Stimulated activated CD8-positive, alpha-beta memory T cell treated with anti-CD3 and anti-CD28 coated beads, Interleukin-15, amount 100 ng/mL, for 24 hours (primary cell): ENCODE measurements at regions not wholly inside any gene's neighbourhood (a gene's known extent, or its start where the extent isn't known, plus 50 kb on each side); places are given as distances from the start of the nearest gene placed in this dataset.

Source experiments
- DNase-seq: peaks from one replicate; pipeline ENCODE4 v3.0.0-alpha.2; 2020; ENCODE audit warnings: low read depth

DNA sequence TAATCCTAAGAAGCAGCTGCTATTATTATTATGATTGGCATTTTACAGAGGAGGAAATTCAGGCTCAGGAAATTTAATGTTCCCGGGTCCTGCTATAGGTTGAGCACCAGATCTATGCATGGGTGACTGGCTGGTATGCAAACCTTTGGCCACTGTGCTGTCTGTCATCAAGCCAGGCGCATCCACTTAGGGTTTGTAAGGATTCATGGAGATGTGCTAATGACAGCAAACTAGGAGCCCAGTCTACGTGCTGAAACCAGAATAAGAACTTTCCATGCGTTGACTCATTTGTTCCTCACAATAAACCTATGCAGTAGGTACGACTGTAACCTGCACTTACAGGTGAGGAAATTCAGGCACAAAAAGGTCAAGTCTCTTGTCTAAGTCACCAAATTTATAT lies 64.5 kb upstream of the ZMIZ1 start:
- DNase-seq = no peak

DNA sequence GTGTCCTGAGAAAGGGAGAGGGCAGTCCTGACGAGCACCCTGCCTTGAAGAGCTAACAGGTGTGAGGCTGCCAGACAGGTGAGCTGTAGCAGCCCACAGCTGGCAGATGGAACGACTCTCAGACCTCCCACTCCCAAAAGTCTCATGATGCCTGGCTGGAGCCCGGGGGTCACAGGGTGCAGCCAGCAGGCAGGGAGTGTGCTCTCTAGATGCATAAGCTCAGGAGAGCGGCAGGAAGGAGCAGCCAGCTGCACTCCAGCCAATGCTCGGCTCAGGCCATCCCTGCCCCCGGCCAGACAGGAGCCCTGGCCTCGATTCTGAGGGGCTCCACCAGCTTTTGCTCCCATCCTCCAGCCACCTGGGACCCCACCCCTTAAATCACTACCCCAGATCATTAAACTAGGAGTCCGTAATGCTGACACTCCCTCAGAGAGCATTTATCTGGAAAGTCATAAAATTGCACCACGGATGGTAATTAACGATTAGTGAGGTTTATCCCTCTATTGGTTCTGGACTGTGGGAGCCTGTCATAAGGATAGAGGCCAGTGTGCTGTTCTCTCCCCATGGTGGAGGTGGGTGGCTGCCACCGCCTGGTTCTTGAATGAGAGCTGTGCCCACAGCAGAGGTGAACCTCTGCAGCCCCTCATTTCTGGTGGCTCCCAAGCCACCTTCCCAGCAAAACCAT lies 63.5 kb upstream of the ZMIZ1 start:
- DNase-seq = no peak

DNA sequence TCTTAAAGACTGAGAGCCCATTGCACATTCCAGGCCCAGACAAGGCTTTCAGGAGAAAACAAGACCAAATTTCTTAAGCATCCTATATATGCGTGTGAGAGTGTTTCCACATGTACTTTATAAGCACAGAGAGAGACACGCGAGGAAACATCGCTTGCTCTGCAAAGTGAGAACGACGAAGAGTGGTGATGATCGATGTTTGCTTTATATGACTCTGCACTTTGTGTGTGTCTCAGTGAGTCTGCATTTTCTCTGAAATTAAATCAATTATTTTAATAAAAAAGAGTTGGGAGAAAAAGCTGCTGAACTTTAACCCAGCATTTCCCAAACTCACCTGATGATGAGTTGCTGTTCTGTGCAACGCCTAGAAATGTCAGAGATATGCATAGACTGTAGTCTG lies 61.7 kb upstream of the ZMIZ1 start:
- no peak for DNase-seq

DNA sequence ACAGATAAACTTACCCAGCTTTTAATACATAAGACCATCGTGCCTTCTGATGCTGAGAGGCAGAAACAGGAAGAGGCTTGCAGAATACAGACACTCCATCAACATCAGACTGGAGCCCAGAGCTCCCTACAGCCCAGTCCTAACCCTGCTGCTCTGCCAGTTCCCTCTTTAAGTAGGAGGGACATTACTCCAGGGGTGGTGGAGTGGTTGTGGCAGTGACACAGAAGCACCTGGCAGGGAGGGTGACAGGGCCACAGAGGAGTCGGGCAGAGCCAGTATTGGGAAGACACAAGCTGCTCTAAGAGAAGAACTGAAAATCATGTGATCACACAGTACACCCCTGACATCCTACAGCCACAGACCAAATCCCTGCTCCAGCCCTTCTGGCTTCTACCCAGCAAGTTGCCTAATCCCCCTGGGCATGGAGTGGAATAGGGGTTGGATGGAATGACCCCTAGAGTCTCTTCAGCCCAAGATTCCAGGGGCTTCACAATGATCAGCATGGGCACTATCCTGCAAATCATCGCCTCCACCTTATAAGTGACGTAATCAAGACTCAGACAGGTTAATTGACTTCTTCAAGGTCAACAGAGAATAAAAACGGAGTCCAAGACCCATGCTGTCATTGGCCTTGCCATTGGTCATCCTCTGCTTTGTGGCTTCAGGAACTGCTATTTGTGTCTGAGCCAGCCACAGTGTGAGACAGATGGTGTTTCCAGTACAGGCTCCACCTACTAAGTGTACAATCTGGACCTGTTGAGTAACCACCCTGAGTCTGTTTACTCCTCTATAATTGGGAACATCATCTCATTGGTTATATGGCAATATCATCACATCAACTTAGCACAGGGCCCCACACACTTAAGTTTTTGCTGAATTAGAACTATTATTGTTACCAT lies 61.1 kb upstream of the ZMIZ1 start:
- no peak for DNase-seq

DNA sequence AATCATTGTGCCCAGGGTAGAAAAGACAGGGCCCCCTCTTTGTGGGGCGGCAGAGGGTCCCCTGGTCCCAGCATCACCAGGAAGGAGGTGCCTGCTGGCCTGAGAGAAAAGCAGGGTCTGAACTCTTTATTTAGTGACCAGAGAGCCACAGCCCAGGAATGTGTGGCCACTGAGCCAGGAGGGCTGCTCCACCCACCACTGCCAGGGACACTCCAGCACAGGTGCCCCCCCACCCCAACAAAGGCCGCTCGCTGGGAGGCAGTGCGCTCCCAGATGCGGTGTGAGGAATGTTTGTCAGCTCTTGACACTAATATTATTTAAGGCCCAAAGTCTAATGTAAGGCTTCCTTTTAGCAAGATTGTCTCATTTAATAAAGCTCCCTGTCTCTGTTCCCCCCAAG lies 59.6 kb upstream of the ZMIZ1 start:
- no peak for DNase-seq

DNA sequence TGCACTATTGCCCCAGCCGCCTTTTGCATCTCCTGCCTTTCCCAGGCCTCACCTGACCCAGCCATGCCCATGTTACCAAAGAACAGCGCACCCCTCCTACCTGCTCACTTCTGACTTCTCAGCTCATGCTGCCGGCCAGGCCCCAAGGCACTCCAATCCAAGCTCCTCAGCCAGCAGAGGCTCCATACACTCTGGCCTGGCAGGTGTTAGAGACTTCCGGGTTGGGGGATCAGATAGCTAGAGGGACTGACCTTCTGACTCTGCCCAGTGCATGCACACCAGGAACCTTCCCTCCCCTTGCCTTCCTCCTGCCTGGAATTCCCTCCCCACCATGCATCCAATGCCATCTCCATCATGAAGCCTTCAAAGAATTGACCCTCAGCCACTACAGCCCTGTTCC lies 56.2 kb upstream of the ZMIZ1 start:
- DNase-seq = no peak

DNA sequence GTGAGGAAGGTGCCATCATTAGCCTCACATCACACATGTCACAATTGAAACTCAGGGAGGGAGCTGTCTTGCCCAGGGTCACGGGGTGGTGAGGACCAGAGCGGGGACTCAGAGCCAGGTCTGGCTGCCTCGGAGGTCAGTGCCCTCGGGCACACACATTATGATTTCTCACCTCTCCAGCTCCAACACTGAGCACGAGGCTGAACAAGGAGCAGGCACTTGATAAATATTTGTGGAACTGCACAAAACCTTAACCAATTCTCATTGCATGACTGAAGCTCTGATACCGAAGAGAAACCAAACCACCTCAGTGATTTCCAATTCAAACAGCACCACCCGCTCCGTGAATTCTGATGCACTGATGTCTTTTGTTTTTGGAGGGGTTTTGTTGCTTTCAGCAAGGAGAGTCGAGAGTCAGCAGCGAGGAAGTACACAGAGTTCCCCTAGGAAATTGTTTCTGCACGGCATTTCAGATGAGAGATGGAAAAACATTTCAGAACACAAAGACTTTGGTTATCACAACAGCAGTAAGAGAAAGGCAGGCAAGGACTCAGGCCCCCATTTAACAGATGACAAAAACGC lies 55.3 kb upstream of the ZMIZ1 start:
- DNase-seq = no peak

DNA sequence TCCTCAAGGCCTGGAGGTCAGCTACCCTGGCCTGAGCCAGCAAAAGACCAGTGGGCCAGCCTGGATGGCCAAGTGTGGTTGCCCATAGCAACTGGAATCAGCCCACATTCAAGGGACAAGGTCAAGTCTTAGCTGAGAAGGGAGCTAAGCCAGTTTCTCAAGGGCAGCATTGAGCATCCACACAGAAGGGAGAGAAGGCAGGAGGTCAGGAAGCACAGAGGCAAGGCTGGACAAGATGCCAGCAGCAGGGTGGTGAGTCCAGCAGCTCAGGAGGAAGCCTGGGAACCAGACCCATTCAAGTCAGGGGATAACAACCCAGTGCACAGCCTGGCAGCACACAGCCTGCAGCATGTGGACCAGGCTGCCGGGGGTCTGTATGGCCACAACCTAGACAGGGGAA lies 54.0 kb upstream of the ZMIZ1 start:
- DNase-seq = no peak

DNA sequence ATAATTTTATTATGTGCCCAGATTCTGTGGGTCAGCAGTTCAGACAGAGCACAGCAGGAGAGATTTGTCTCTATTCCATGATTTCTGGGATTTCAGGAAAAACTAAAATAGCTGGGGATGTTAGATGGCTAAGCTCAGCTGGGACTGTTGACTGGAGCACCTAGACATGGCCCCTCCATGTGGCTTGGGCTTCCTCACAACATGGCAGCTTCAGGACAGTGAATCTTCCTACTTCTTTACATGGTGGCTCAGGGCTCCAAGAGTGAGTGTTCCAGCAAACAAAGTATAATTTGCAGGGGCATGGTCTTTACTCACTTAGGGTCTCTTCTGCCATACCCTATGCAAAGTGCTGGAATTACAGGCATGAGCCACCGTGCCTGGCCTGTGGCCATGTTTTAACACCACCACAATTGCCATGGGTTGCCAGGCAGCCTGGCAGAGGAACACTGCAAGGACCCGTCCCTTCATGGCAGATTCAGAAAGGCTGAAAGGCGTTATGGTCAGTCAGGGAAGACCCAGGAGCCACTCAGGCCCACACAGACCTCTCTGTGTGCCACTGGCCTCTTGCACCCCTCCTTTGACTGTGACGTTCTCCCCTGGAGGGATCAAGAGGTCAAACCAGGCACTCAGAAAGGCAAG lies 50.8 kb upstream of the ZMIZ1 start:
- DNase-seq = no peak

DNA sequence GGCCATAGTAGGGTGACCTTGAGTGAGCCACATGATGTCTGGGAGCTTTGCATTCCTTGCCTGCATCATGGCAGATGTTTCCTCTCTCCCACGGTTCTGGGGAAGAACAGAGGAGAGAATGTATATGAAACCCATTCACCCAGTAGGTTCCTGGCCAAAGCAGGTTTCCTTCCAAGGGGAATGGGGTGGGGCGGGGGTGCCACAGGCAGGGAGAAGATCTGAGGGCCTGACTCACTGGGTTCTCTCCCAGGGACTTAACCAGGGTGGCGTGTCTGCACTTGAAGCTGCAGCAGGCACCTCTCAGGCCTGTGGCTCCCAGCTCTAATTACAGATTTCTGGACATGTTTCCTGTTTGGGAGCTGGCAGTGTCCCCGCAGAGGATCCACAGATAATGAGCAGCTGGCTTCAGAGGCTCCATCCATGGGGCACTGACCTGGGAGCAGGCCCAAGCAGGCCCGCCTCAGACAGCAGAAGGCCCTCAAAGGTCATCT lies 50.2 kb upstream of the ZMIZ1 start:
- DNase-seq = no peak
